SK-MEL-5 (cell line): ENCODE measurements at regions not wholly inside any gene's neighbourhood (a gene's known extent, or its start where the extent isn't known, plus 50 kb on each side); places are given as distances from the start of the nearest gene placed in this dataset.

Experiments
- DNase-seq: peaks from one replicate; pipeline ENCODE4 v3.0.0-alpha.2; 2016; ENCODE audit warnings: low read depth, low spot score
- in situ Hi-C: cut with HindIII; loops from 2 replicates; pipeline ENCODE4 v1.10.0; 2016; ENCODE audit warnings: low sequenced_read_pairs, high pct_unique_total_duplicates, low pct_unique_long_range_greater_than_20kb

DNA sequence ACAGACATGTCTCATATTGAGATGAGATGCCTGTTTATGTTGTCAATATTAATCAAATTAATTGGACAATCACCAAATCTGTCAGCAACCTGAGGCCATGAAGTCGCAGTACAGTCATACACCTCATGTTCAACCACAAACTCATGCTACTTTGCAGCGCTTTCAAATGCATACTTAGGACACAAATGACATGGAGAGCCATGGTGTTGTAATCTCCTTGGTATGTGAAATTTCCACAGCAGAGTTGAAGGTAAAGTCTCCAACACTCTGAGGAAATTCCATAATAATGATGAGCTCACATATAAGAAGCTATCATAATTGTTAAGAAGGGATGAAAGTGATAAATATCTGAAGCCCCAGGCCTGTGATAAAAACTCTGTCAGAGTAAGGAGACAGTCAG lies 873.9 kb downstream of the MCTP2 start:
- in situ Hi-C loops, result no loop called here
- no peak for DNase-seq

DNA sequence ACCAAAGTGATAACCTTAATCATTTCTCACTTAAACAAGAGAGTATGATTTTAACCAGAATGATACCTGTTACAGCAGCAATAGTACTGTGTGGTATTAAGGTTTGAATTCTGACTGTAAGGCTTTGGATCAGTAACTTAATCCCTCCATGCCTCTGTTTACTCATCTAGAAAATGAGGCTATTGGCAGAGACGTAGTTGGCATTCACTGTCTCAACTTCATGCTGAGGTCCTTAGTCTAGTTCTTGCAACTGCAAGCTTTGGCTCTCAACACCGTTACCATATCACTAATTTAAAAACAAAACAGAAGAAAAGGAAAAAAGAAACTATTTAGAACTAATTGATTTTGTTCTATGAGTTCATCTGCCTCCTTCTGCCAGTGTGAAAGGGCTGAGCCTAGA lies 875.4 kb downstream of the MCTP2 start:
- in situ Hi-C loops, result no loop called here

DNA sequence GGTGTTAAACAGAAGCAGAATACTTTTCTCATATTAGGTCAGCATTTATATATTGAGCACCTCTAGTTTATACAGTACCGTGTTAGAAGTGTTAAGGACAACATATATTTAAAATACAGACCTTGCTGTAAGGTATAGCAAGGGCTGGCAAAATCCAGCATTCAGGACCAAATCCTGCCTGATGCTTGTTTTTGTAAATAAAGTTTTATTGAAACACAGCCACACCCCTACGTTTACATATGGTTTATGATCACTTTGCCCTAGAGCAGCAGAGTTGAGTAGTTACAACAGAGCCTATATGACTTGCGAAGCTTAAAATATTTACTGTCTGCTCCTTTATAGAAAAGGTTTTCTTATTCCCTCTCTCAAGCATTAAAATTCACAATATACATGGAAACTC lies 877.3 kb downstream of the MCTP2 start:
- in situ Hi-C loops, result no loop called here

More for the DNA sequence above, 875.4 kb downstream of the MCTP2 start:
- DNase-seq, result no peak

DNA sequence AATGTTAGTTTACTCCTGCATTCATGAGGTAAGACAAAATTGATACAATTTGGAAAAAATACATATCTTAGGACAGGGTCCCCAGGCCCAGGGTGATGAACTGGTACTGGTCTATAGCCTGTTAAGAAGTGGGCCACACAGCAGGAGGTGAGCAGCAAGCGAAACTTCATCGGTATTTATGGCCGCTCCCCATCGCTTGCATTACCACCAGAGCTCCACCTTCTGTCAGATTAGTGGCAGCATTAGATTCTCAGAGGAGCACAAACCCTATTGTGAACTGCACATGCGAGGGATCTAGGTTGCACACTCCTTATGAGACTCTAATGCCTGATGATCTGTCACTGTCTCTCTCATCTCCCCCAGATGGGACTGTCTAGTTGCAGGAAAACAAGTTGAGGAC lies 880.6 kb downstream of the MCTP2 start:
- in situ Hi-C loops, result no loop called here
- DNase-seq, result no peak

More for the DNA sequence above, 877.3 kb downstream of the MCTP2 start:
- no peak for DNase-seq

DNA sequence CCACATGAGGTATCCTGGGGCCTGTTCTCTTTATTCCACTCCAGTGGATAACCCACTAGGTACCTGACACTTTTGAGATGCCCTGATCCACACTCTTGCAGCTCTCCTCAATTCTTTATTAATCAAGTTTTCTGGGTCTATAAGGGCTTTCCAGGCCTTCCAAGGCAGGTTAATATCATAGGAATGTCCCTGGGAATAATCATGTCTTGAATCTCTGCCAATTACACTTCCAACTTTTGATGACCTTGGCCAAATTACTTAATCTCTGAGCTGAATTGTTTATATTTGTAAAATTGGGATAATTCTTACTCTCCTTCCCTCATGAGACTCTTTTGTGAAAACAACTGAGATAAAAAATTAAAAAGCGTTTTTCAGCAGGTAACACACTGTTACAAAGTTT lies 881.7 kb downstream of the MCTP2 start:
- no peak for DNase-seq
- in situ Hi-C loops, result no loop called here

DNA sequence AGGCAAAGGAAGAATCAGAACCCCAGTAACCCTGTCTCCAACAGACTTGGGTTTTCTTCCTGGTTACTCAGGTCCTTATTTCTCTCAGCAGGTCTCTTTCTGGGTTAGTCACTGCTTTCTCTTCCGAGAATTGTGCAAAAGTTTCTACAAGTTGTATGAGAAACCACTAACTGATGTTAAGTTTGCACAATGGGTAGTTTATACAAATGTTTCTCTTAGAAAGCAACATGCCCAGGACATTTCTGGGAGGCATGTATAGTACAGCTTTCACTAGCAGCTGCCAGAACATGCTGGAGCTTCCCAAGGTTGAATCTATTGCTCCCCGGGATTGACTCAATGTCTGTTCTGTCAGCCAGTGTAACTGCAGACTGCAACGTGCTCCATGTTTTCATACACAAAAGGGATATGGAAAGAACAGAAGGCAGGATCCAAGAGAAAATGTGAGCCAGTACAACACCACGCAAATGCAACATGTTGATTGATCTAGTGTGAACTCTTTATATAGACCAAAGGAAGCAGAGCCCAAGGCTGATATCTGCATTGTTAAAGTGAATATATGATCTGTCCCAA lies 887.8 kb downstream of the MCTP2 start:
- DNase-seq, result no peak
- in situ Hi-C loops, result no loop called here

DNA sequence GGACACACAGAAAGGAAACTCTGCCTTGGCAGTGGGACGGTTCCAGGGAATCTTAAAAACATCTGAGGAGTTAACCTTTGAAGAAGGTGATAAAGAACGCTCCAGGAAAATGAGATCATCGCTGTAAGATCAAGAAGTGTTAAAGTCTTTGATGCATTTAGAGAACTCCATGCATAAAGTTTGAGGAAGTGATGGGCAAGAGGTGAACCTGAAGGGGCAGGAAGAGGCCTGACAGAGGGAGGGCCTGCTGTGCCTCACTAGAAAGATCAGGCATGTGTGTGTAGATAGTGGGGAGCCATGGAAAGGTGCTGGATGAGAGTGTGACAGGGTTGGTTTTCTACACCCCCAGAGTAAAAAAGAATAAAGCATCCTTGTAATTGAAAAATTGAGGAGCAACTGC lies 889.2 kb downstream of the MCTP2 start:
- DNase-seq, result no peak
- in situ Hi-C loops, result no loop called here

DNA sequence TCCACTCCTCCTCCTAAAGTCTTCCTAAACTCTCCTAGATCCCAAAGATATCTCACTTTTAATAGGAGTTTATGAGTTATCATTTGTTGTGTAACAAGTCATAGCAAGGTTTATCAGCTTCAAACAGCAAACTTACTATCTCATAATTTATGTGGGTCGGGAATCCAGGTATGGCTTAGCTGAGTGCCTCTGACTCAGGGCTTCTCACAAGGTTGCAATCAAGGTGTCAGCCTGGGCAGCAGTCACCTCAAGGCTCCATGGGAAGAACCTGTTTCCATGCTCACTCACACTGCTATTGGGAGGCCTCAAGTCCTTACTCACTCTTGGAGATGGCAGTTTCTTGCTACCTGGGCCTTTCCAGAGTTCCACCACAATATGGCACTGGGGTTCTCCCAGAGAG lies 889.8 kb downstream of the MCTP2 start:
- in situ Hi-C loops, result no loop called here
- no peak for DNase-seq

DNA sequence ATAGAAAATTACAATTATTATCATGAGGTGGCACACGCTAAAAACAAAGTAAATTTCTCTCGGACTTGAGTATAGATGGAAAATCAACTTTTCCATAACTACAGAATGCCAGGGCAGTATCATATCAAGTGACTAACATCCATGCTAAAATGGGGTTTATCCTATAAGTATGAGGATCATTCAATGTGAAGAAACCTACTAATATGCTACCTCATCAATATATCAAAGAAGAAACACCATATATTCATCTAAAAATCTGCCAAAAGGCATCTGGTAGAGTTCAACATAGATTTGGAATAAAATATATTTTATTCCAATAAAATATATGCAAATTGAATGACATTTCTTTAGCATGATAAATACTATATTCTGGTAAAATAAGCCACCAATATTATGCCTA lies 894.4 kb downstream of the MCTP2 start:
- DNase-seq, result no peak
- in situ Hi-C loops, result no loop called here

DNA sequence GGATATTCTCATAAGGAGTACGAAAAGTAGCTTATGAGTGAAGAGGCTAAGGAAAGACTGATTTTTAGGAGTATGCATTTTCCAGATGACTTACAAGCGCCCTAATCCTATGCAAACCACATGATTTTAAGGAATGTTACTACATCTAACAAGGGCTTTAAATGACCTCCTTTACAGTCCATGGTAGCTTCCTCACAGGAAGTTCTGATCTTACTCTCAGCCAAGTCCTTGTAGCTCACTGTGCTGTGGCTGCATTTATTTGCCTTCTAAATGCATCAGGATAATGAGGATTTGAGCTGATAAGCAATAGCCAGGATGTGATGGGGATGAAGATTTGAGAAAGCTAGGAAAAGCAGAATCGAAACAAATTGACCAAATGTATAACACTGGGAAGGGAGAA lies 896.0 kb downstream of the MCTP2 start:
- no peak for DNase-seq
- in situ Hi-C loops, result no loop called here

DNA sequence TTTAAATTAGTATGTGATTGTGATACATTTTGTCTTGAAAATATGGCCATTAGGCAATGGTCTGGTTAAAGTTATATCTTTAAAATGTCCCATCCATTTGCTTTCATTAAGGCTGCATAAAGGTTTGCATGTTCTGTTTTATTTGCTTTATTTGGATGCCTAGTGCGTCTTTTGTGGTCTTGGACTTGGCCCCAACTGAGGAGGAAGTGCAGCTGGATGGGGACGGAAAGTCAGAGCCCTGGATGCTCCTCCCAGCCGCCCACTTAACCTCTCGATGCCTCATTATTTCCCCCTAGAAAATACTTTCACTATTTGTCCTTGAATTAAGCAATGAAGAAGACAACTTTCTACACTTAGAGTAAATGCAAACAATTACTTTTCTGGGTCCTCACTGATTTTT lies 898.2 kb downstream of the MCTP2 start:
- in situ Hi-C loops, result no loop called here
- DNase-seq, result no peak

DNA sequence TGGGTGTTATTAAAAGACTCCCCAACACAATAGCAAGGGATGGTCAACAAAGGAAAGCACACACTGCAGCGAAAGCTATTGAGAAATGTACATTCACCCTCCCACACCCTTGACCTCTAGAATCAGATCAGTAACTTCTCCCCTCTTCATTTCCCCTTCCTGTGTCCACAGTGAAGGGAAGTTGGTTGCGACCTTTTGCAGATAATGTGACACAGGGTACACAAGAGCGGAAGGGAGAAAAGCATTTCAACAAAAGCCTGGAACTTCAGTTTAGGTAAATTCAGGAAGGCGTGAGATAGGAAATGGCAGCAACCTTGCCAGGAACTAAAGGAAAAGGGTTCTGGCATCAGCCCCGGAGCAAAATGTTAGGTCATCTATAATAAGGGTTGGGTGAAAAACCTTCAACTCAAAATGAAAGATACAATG lies 899.8 kb downstream of the MCTP2 start:
- in situ Hi-C loops, result no loop called here
- no peak for DNase-seq

DNA sequence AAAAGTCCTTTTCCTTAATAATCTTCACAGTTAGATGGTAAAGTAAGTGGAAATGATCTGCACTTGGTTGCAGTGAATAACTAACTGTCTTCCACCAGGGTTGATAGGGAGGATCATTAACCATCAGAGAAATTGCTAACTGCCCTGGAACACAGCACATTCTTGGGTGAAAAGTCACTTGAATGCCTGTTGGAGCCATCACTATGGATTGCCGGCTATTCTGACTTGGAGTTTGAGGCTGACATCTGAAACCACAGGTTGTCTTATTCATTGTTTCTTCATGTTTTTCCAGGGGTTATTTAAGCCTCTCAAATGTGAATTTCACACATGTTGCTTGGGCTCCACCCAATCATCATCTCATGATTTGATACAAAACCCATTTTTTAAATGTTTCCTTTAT lies 901.4 kb downstream of the MCTP2 start:
- DNase-seq, result no peak
- in situ Hi-C loops, result no loop called here

DNA sequence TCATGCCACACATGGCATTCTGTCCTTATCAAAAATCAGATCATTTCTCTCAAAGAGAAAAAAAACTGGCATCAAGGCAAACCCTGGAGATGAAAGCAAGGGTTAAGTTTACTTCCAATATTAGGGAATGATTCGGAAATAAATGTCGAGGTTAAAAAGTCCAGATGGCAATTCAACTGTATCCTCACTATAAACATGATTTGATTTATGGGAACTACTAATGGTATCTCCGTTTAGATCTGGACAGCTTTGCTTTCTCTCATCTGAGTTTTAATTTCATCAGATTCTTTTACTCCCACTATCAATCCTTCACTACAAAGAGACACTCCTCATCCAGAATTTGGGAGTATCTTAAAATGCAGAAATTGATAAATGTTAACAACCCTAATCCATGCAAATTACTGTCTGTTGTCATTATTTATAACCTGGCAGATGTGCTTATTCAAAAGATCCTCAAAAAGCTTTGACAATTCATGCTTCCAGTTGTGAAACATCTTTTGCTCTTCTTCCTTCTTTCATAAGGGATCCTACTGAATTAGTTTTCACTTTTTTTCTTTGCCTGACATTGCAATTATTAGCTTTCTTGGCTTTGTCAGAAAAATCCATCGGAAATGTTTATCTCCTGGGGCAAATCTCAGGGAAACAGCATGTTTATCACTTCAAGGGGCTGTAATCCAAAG lies 903.2 kb downstream of the MCTP2 start:
- no peak for DNase-seq
- in situ Hi-C loops, result no loop called here

DNA sequence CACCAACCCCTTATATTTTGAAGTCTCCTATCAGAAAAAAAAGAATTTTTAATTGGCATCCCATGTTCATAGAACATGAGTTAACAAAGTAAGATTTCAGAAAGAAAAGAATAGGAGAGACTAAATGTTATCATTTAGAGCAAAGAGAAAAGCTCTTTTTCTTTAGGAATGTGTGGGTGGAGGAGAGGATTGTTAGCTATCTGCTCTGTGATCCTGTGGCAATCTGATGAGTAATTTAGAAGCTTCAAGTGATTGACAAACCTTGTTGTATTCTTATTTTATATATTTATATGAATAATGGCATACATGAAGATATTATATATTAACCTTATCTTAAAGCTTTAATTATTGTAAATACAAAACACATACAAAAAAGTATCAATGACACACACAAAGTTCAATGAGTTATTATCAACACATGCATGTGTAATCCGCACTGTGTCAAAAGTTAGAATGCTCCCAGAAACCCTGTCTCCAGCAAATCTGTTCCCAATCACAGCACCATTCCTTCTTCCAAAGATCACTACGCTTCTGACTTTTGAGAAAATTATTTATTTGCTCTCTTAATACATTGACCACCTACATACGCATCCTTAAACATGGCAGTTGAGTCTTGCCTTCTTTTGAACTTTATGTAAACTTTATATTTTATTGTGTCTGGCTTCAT lies 907.4 kb downstream of the MCTP2 start:
- no peak for DNase-seq
- in situ Hi-C loops, result no loop called here

DNA sequence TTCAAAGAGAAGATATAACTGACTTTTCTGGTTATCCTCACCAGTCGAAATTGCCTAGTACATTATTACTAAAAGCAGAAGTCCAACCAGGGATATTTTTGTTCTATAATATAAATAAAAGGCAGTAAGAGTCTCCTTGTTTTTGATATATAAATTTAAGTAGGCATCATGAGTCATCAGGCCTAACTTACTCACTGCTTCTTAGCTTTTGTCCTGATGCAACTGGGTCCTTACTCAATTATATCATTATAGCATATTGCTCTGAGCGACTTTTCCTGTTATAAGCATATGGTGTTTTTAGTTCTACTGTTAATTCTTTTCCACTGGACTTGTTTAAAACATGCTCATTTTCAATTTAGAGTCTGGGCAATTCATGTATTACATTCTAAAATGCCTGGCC lies 910.1 kb downstream of the MCTP2 start:
- DNase-seq, result no peak
- in situ Hi-C loops, result no loop called here

DNA sequence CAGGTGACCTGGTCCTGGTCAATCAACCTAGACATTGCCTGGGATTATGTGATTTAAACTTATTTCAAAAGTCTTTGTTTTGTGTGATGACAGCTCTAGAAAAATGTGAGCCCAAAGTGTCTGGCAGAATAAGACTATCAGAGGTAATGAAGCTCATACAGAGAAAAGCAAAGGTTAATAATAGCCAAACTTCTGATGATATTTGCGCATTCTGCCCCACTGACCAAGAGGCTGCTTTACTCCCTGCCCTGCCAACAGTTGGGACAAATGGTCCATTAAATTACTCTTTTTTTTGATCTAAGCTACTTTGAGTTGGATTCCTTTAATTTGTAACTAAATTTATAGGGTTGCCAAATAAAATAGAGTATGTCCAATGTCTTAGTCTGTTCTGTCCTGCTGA lies 911.2 kb downstream of the MCTP2 start:
- no peak for DNase-seq
- in situ Hi-C loops, result no loop called here

DNA sequence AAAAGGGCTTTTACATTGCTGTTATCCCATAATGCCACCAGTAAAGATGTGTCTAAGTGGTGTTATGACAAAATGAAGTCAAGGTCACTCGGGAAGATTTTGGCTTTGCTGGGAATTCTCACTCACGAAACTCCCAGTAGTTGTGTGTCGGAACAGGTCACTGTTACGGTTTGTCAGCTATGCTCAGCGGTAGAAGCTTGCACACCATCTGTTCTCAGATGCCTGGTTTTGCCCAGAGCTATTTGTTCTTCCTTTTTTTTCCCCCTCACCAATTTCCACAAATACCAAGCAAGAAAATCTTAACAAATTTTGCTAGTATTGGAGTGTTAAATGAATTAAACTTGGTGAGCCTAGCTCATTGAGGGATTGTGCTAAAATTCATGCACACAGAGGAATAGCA lies 915.1 kb downstream of the MCTP2 start:
- in situ Hi-C loops, result no loop called here

DNA sequence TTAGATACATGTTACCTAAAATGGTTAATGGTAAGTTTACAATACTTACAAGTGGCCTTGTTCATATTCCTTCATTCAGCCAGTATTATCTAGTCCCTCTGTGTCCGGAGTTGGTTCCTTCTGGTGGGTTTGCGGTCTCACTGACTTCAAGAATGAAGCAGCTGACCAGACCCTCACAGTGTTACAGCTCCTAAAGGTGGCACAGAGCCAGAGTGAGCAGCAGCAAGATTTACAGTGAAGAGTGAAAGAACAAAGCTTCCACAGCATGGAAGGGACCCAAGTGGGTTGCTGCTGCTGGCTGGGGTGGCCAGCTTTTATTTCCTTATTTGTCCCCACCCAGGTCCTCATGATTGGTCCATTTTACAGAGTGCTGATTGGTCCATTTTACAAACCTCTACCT lies 916.8 kb downstream of the MCTP2 start:
- in situ Hi-C loops, result no loop called here

More for the DNA sequence above, 915.1 kb downstream of the MCTP2 start:
- DNase-seq, result no peak

More for the DNA sequence above, 916.8 kb downstream of the MCTP2 start:
- no peak for DNase-seq
